ENCODE measurements at regions not wholly inside any gene's neighbourhood (a gene's known extent, or its start where the extent isn't known, plus 50 kb on each side); places are given as distances from the start of the nearest gene placed in this dataset.
"Not testable (repeated sequence)": the region's sequence is repeated elsewhere in the genome, so short reads cannot be mapped to it uniquely, and the experiment has no call there.

DNA sequence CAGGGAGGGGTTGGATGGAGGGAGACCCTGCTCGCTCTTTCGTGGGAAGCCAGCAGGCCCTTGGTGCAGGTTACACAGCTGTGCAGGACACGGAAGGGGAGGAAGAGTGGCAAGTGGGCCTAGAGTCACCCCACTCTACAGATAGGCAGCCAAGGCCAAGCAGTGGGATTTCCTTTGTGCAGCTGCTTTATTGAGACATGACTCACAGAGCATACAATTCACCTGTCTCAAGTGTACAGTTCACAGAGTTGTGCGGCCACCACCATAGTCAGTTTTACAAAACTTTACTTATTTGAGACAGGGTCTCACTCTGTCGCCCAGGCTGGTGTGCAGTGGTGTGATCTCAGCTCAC, 91.2 kb upstream of the CIBAR2 start:
- Histone ChIP-seq H3K4me1 (peaks cover 52% of the 10 kb centered on the region), H3K9me3 (no peaks in the 10 kb centered on the region), H3K27me3 (no peaks in the 10 kb centered on the region), H3K4me3 (no peak overlapping the region), H3K27ac (peak overlapping the region; percentile 85 to 94 (median 90)), H3K36me3 (replicated peaks in 1 of 2; ENCODE audit: insufficient read depth in 1 of 2, low read depth in 2 of 2) (no peaks in the 10 kb centered on the region)
- WGBS, 2 donors = 38 to 44% methylated on average over 5 of the region's 5 CpGs
- DNase-seq = peak in 3 of 4 donors; percentile 63 to 78 (median 71)
- TF ChIP-seq, protein P1, sequence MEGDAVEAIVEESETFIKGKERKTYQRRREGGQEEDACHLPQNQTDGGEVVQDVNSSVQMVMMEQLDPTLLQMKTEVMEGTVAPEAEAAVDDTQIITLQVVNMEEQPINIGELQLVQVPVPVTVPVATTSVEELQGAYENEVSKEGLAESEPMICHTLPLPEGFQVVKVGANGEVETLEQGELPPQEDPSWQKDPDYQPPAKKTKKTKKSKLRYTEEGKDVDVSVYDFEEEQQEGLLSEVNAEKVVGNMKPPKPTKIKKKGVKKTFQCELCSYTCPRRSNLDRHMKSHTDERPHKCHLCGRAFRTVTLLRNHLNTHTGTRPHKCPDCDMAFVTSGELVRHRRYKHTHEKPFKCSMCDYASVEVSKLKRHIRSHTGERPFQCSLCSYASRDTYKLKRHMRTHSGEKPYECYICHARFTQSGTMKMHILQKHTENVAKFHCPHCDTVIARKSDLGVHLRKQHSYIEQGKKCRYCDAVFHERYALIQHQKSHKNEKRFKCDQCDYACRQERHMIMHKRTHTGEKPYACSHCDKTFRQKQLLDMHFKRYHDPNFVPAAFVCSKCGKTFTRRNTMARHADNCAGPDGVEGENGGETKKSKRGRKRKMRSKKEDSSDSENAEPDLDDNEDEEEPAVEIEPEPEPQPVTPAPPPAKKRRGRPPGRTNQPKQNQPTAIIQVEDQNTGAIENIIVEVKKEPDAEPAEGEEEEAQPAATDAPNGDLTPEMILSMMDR (IDR thresholded peaks at IDR 0.05) = no peak
- TF ChIP-seq POLR2A (IDR thresholded peaks at IDR 0.05) = no peak
- ATAC-seq = peak; percentile 15
- intact Hi-C loops (cut with DNase I) = no loop called here

DNA sequence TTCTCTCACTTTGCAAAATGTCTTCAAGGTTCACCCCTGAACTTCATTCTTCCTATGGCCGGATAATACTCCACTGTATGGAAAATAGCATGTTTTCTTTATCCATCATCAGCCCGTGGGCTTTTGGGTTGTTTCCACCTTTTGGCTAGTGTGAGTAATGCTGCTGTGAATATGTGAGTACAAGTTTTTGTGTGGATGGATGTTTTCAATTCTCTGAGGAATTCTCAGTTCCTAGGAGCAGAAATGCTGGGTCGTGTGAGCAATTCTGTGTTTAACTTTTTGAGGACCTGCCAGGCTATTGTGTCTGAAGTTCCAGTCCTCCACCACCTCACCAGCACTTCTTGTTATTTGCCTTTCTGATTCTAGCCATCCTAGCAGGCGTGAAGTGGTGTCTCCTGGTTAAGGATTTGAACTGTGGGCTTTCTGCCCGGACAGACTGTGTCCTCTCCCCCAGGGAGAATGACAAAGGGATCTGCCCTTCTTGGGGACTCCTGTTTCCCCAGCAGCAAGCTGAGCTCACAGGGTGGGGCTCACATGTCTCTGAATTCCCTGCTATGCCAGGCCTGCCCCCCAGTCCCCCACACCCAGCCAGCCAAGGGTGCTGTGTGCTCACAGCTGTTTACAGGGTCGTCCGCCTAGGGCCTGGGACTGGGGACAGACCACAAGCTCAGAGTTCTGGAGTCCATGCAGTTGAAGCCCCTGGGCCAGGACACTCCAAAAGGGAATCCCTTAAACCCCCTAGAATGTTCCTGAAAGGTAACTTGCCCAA, 92.2 kb upstream of the CIBAR2 start:
- ATAC-seq (no peak), DNase-seq (no peak)
- no peaks in the 10 kb centered on the region for H3K36me3 ChIP-seq (replicated peaks in 1 of 2; ENCODE audit: insufficient read depth in 1 of 2, low read depth in 2 of 2)
- intact Hi-C loops (cut with DNase I) = no loop called here
- peak overlapping the region in 3 of 4 donors; percentile 25 to 94 (median 87) for H3K27ac ChIP-seq
- no peaks in the 10 kb centered on the region for H3K27me3 ChIP-seq
- no peaks in the 10 kb centered on the region for H3K9me3 ChIP-seq
- 78 to 93% methylated on average over 5 to 7 of the region's 7 CpGs for WGBS, 2 donors
- H3K4me3 ChIP-seq = no peak overlapping the region
- H3K4me1 ChIP-seq = peaks cover 50% of the 10 kb centered on the region
- TF ChIP-seq, protein P1 (IDR thresholded peaks at IDR 0.05) = no peak
- TF ChIP-seq POLR2A (IDR thresholded peaks at IDR 0.05) = no peak

DNA sequence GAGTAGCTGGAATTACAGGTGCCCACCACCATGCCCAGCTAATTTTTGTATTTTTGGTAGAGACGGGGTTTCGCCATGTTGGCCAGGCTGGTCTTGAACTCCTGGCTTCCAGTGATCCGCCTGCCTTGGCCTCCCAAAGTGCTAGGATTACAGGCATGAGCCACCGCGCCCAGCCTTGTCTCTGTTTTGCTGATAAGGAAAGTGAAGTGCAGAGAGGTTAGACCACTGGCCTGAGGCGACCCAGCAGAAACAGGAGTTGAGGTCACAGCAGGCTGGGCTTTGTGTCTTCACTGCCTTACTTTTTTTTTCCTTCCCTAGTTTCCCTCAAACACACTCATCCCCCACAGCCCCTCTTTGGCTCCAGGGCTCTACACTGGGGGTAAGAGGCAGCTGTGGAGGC, 93.0 kb upstream of the CIBAR2 start:
- H3K4me3 ChIP-seq; H3K27ac ChIP-seq; DNase-seq; intact Hi-C loops (cut with DNase I); H3K36me3 ChIP-seq (replicated peaks in 1 of 2; ENCODE audit: insufficient read depth in 1 of 2, low read depth in 2 of 2); H3K27me3 ChIP-seq; H3K9me3 ChIP-seq; ATAC-seq: not testable (repeated sequence)
- 91 to 94% methylated on average over 6 of the region's 6 CpGs for WGBS, 2 donors
- H3K4me1 ChIP-seq = peaks cover 53% of the 10 kb centered on the region

DNA sequence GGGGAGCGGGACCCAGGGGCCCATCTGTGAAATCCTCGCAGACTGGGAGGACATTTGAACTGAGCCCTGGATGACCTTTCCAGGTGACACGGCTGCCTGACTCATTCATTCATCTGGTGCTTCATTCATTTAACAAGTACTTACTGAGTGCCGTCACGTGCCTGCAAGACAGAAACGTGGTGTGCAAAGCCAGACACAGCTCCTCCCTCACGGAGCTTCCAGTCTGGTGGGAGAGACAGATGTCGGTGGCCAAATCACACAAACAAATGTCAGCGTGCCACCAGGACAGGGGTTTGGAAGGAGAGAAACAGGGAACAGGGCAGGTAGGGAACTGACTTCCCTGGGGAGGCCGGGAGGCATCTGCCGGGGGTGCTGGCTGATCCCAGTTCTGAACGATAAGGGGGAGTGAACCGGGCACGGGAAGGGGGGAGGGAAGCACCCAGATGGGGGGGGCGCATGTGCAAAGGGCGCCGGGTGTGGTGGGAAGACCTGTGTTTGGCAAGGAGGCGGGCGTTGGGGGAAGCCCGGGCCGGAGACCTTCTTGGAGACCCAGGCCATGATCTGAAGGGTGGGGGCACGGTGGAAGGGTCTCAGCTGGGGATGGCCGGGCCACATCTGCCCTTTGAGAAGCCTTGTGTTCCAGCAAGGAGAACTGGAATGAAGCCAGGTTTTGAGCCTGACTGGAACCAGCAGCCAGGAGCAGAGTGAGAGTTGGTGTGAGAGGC, 93.6 kb upstream of the CIBAR2 start:
- DNase-seq = peak in 3 of 4 donors; percentile 32 to 64 (median 40)
- TF ChIP-seq, protein P1 (IDR thresholded peaks at IDR 0.05) = no peak
- no peak for TF ChIP-seq POLR2A (IDR thresholded peaks at IDR 0.05)
- no peaks in the 10 kb centered on the region for H3K9me3 ChIP-seq
- H3K27me3 ChIP-seq = no peaks in the 10 kb centered on the region
- H3K4me3 ChIP-seq = no peak overlapping the region
- H3K27ac ChIP-seq = peak overlapping the region in 2 of 4 donors; percentile 2 to 32
- peaks cover 53% of the 10 kb centered on the region for H3K4me1 ChIP-seq
- ATAC-seq = no peak
- WGBS, 2 donors = 63 to 75% methylated on average over 22 of the region's 23 CpGs
- H3K36me3 ChIP-seq (replicated peaks in 1 of 2; ENCODE audit: insufficient read depth in 1 of 2, low read depth in 2 of 2) = no peaks in the 10 kb centered on the region
- intact Hi-C loops (cut with DNase I) = no loop called here

DNA sequence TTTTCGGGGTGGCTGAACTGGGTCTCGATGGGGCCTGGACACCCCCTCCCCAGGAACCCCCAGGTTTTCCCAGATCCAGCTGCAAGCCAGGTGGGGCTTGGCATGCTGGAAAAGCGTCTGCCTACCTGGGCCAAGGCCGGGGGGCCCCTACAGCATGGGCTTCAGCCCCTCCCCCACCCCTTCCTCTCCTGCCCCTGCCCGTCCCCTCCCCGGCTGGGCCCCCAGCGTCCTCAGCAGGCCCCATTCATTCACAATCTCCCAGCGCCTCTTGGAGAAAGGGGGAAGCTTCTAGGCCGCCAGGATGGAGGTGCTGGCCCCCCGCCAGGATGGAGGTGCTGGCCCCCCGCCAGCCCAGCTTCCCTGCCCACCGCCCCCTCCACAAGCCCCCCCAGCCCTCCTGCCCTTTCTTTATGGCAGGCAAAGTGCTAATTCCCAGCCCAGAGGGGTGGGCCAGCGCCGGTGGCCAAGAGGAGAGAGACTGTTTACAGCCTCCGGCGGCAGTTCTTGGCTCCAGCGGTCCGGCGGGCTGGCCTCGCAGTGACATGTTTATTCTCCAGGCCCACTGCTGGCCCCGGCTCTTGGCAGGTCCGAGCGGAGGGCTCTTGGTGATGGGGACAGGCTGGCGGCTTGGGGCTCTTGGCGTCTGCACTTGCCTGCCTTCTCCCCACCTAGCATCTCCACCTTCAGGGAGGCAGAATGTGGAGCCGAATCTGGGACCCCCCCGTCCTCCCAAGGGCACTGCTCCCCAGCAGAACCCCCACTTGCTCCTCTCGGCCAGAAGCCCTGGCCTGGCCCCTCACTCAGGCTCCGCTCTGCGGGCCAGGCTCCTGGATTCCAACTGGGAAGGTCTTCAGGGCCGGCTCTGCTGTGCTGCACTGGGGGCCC, 94.4 kb upstream of the CIBAR2 start:
- no peak for TF ChIP-seq POLR2A (IDR thresholded peaks at IDR 0.05)
- TF ChIP-seq, protein P1 (IDR thresholded peaks at IDR 0.05) = no peak
- 40 to 64% methylated on average over 8 to 23 of the region's 31 CpGs for WGBS, 2 donors
- Histone ChIP-seq H3K27me3 (no peaks in the 10 kb centered on the region), H3K4me1 (peaks cover 53% of the 10 kb centered on the region), H3K4me3 (no peak overlapping the region), H3K27ac (peak overlapping the region in 3 of 4 donors; percentile 2 to 32 (median 16)), H3K9me3 (no peaks in the 10 kb centered on the region), H3K36me3 (replicated peaks in 1 of 2; ENCODE audit: insufficient read depth in 1 of 2, low read depth in 2 of 2) (no peaks in the 10 kb centered on the region)
- intact Hi-C loops (cut with DNase I) = no loop called here
- ATAC-seq (no peak), DNase-seq (peak; percentile 38 to 76 (median 55))

Measured in body of pancreas (tissue), 4 donors.